Hepatic stellate cell (primary cell): ENCODE measurements at regions not wholly inside any gene's neighbourhood (a gene's known extent, or its start where the extent isn't known, plus 50 kb on each side); places are given as distances from the start of the nearest gene placed in this dataset.
"Not testable (repeated sequence)": the region's sequence is repeated elsewhere in the genome, so short reads cannot be mapped to it uniquely, and the experiment has no call there.

Experiments
- DNase-seq: peaks from one replicate; pipeline ENCODE4 v3.0.0; 2011; ENCODE audit warnings: low spot score

GRCh38 chr4:53866055-53866454 lies 198.3 kb downstream of the CHIC2 start:
- no peak for DNase-seq

- no peak for DNase-seq
Observed at GRCh38 chr4:53865054-53865453, 199.4 kb downstream of the CHIC2 start.

GRCh38 chr4:53863736-53864365 lies 200.6 kb downstream of the CHIC2 start:
- DNase-seq: no peak

- DNase-seq: no peak
Observed at GRCh38 chr4:53863158-53863557, 201.2 kb downstream of the CHIC2 start.

- peak; percentile 40 for DNase-seq
Observed at GRCh38 chr4:53861856-53862610, 202.4 kb downstream of the CHIC2 start.

- no peak for DNase-seq
Observed at GRCh38 chr4:53859305-53859704, 205.1 kb downstream of the CHIC2 start.

GRCh38 chr4:53858744-53859143 lies 205.7 kb downstream of the CHIC2 start:
- no peak for DNase-seq

GRCh38 chr4:53855581-53856250 lies 208.7 kb downstream of the CHIC2 start:
- peak; percentile 8 for DNase-seq

DNA sequence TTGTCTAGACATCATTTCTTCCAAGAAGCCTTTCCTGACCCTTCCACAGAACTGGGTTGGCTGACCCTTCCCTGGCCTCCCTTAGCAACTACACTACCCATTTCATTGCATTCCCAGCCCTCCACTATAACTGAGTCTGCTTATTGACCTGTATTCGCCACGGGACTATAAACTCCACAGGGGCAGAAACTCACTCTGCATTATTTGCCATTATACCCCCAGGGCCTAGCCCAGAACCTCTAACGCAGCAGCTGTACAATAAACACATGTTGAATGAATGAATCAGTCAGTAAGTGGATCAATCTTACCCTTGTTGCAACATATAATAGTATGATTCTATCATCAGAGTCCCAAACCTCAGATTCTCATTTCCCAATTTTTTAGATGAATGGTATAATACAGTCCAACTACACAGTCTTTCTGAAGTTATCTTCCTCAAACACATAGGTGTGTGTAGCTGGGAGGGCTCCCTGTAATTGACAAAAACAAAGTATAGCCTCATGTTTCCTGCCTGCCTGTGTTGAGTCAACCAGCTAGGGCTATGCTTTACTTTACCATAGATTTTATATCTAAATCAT lies 209.3 kb downstream of the CHIC2 start:
- no peak for DNase-seq

DNA sequence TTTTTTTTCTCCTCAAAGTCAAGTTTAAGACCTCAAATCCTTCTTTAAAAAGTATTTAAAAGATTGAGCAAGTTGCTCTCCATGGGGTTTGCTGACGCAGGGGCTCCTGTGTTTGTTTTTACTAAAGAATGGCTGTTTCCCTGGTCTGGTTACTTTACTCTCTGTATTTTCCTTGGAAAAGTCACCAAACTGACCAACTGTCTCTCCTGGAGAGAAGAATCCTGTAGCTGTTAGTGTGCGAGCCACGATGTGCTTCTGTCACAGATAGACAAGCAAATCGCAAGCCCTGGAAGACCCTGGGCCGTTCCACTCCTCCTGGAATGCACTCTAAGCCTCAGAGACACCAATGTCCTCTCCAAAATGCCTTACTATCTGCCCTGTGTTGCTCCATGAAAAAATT lies 212.1 kb downstream of the CHIC2 start:
- peak; percentile 20 for DNase-seq

- DNase-seq: no peak
Observed at GRCh38 chr4:53847965-53848364, 216.4 kb downstream of the CHIC2 start.

DNA sequence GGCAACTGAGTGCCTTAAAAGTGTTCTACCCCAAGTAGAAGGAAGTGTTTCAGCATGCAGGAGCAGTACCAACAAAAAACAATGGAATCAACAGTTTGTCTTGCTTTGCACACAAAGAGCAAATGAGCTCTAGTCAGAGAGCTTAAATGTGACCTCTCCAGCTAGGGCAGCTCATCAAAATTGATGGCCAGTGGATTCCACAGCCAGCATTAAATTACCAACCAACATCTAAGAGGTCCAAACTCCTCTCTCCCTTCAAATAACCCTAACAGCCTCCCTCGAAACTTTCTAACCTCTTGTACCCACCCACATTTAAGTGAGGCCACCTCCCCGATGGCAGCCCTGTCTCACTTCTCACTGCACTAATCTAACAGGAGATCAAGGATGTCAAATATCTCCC lies 219.9 kb downstream of the CHIC2 start:
- no peak for DNase-seq

GRCh38 chr4:53844133-53844532 lies 220.3 kb downstream of the CHIC2 start:
- DNase-seq: no peak

DNA sequence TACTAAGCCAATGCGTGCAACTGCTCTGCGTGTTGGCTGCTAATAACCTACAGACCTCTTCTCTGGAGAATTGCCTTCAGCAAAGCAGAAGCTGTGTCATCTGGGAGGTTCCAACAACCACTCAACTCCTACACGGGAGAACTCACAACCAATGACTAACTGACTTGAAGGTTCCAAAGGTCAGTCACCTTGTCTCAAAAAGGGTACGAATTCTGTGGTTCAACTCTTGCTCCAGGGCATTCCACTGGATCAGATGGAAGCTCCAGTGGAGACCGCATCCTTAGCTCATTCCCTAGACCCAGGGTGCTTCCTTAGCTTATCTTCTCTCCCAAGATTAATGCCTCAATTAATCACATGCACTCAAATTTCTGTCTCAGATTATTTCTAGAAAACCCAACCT lies 222.7 kb downstream of the CHIC2 start:
- DNase-seq: no peak

DNA sequence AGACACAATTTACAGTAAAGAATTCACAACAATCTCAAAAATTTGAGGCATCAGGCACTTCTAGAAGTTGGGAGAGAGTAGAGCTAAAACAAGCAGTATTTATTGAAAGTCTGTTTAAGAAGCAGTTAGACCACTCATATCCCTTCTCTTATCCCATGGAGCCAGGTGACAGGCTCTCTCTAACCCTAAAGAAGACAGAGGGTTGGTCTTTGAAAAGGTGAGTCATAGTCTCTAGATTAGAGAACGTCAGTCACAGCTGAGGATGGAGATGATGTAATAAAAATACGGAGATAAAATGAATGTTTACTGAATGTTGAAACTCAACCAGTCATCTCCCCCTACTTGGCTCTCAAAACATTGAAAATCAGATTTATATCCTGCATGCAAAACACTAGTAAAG lies 223.8 kb downstream of the CHIC2 start:
- DNase-seq: no peak

GRCh38 chr4:53833302-53834003 lies 231.0 kb downstream of the CHIC2 start:
- not testable (repeated sequence) for DNase-seq

DNA sequence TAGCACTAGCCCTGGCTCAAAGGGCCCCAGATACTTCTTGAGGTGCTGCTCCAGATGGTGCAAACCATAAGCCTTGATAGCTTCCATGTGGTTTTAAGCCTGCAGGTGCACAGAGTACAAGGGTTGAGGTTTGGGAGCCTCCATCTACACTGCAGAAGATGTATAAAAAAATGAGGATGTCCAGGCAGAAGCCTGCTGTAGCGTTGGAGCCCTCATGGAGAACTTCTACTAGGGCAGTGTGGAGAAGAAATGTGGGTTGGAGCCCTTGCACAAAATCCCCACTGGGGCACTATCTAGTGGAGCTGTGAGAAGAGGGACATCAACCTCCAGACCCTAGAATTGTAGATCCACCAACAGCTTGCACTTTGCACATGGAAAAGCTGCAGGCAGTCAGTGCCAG lies 231.9 kb downstream of the CHIC2 start:
- DNase-seq: no peak

- no peak for DNase-seq
Observed at GRCh38 chr4:53830511-53830910, 233.9 kb downstream of the CHIC2 start.

GRCh38 chr4:53821179-53821851 lies 230.0 kb upstream of the LNX1 start:
- no peak for DNase-seq

DNA sequence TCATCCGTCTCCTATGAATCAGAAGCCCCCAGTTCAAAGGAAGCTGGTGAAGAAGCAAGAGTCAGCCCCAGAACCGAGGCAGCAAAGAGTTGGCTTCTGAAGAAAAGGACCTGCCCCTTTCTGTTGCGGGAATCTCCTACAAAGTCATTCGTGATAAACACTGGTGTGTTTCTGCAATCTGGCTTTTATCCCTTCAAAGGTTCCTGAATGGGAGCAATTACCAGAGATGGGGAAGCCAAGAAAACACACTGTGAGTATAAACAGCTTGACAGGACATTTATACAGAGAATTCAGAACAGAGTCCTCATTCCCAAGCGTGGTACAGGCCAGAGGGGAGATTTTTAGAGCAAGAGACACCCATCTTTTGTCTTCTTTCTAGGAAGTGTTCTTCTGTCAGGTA lies 226.8 kb upstream of the LNX1 start:
- no peak for DNase-seq

DNA sequence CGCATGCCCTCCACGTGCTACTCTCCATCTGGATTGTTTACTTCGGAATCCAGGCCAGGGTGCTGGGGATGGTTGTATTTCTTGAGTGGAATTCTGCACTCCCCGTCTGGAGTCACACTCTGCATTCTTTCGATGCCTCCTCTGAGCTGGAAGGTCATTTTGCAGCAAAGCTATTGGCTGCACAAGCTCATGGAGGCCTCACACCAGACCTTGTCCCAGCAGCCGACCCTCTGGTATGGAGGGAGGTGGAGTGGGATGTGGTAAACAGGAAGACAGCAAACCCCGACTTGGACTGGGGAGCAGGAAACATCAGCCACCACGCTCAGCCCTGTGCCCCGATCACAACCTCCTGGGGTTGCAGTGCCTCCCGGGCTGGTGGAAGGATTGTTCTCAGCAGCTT lies 225.3 kb upstream of the LNX1 start:
- peak; percentile 21 for DNase-seq

GRCh38 chr4:53815281-53815680 lies 224.0 kb upstream of the LNX1 start:
- DNase-seq: no peak
